Loucy (cell line): ENCODE measurements at regions not wholly inside any gene's neighbourhood (a gene's known extent, or its start where the extent isn't known, plus 50 kb on each side); places are given as distances from the start of the nearest gene placed in this dataset.

Experiments used
- H2AFZ ChIP-seq: fragments of 200-600 bp; sonication (generic); 2 replicates; pipeline ENCODE4 v1.6.0; 2016; ENCODE audit warnings: antibody characterized with exemption, mild to moderate bottlenecking, low read length, moderate library complexity
- H3F3A ChIP-seq: fragments of 200-600 bp; 2 replicates; pipeline ENCODE4 v1.6.0; 2016; ENCODE audit warnings: antibody characterized with exemption, low read depth, mild to moderate bottlenecking
- H3K27me3 ChIP-seq: fragments of 200-600 bp; sonication (generic); 2 replicates; pipeline ENCODE4 v1.6.1; 2014; ENCODE audit warnings: low read length, mild to moderate bottlenecking; ENCODE audit not compliant: insufficient read depth, poor library complexity, severe bottlenecking
- H3K36me3 ChIP-seq: fragments of 200-600 bp; sonication (generic); 2 replicates; pipeline ENCODE4 v1.6.1; 2016; ENCODE audit warnings: low read length; ENCODE audit not compliant: insufficient read depth
- H3K4me1 ChIP-seq: fragments of 200-600 bp; sonication (generic); 2 replicates; pipeline ENCODE4 v1.5.1; 2014; ENCODE audit warnings: low read length, mild to moderate bottlenecking; ENCODE audit not compliant: insufficient read depth, poor library complexity, severe bottlenecking
- H3K4me2 ChIP-seq: fragments of 200-600 bp; sonication (generic); 2 replicates; pipeline ENCODE4 v1.6.0; 2014; ENCODE audit warnings: antibody characterized with exemption, low read length, low read depth, mild to moderate bottlenecking; ENCODE audit not compliant: poor library complexity, severe bottlenecking
- H3K4me3 ChIP-seq: fragments of 200-600 bp; sonication (generic); 2 replicates; pipeline ENCODE4 v1.5.1; 2014; ENCODE audit warnings: low read length, mild to moderate bottlenecking, mixed read lengths; ENCODE audit not compliant: poor library complexity, severe bottlenecking
- H3K79me2 ChIP-seq: fragments of 200-600 bp; sonication (generic); 2 replicates; pipeline ENCODE4 v1.6.1; 2014; ENCODE audit warnings: low read length; ENCODE audit not compliant: insufficient read depth
- H3K9ac ChIP-seq: fragments of 200-600 bp; sonication (generic); 2 replicates; pipeline ENCODE4 v1.6.0; 2014; ENCODE audit warnings: mild to moderate bottlenecking, low read depth, low read length, moderate library complexity; ENCODE audit not compliant: poor library complexity, severe bottlenecking
- H3K9me2 ChIP-seq: fragments of 200-600 bp; sonication (generic); replicated peaks from 2 replicates; pipeline ENCODE4 v1.6.1; 2016; ENCODE audit warnings: low read depth, low read length, mixed read lengths
- H3K9me3 ChIP-seq: fragments of 200-600 bp; sonication (generic); 2 replicates; pipeline ENCODE4 v1.6.1; 2014; ENCODE audit warnings: mild to moderate bottlenecking, antibody characterized with exemption, low read length, low read depth; ENCODE audit not compliant: insufficient read depth
- H4K20me1 ChIP-seq: fragments of 200-600 bp; sonication (generic); 2 replicates; pipeline ENCODE4 v1.6.0; 2014; ENCODE audit warnings: antibody characterized with exemption, low read length, mild to moderate bottlenecking; ENCODE audit not compliant: insufficient read depth, poor library complexity, severe bottlenecking
- EZH2phosphoT487 ChIP-seq: fragments of 200-600 bp; IDR thresholded peaks from 2 replicates; pipeline ENCODE4 v1.6.1; 2018; ENCODE audit warnings: antibody characterized with exemption, mild to moderate bottlenecking, moderate library complexity, borderline replicate concordance
- TF ChIP-seq, protein P1 (sequence below): fragments of 200-600 bp; sonication (generic); conservative IDR thresholded peaks from 2 replicates; pipeline ENCODE4 v1.5.1; 2014; ENCODE audit warnings: mild to moderate bottlenecking, antibody characterized with exemption, low read length

DNA sequence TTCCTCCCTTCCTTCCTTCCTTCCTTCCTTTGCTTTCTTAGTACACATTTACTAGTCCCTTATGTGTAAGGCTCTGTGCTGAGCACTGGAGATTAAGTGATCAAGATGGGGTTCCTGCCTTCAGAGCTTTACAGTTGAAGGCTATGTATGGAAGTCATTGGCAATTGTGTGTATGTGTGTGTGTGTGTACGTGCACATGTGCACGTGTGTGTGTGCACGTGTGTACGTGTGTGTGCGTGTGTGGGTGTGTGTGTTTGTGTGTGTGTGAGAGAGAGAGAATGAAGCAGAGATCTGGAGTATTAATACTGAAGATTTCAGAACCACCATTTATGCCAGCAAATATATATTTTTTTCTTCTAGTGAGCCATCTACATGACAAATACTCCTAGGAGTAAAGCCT lies 184.9 kb upstream of the NFIB start:
- H3K9me2 ChIP-seq, result no peaks in the 10 kb centered on the region
- no peak overlapping the region for H2AFZ ChIP-seq
- no peak overlapping the region for H3K4me2 ChIP-seq
- TF ChIP-seq EZH2phosphoT487, result no peak
- TF ChIP-seq, protein P1, sequence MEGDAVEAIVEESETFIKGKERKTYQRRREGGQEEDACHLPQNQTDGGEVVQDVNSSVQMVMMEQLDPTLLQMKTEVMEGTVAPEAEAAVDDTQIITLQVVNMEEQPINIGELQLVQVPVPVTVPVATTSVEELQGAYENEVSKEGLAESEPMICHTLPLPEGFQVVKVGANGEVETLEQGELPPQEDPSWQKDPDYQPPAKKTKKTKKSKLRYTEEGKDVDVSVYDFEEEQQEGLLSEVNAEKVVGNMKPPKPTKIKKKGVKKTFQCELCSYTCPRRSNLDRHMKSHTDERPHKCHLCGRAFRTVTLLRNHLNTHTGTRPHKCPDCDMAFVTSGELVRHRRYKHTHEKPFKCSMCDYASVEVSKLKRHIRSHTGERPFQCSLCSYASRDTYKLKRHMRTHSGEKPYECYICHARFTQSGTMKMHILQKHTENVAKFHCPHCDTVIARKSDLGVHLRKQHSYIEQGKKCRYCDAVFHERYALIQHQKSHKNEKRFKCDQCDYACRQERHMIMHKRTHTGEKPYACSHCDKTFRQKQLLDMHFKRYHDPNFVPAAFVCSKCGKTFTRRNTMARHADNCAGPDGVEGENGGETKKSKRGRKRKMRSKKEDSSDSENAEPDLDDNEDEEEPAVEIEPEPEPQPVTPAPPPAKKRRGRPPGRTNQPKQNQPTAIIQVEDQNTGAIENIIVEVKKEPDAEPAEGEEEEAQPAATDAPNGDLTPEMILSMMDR, result no peak
- no peaks in the 10 kb centered on the region for H3F3A ChIP-seq
- no peaks in the 10 kb centered on the region for H3K27me3 ChIP-seq
- H3K4me1 ChIP-seq, result no peaks in the 10 kb centered on the region
- no peaks in the 10 kb centered on the region for H3K36me3 ChIP-seq
- no peak overlapping the region for H3K4me3 ChIP-seq
- H3K79me2 ChIP-seq, result no peaks in the 10 kb centered on the region
- no peak overlapping the region for H3K9ac ChIP-seq
- H4K20me1 ChIP-seq, result no peaks in the 10 kb centered on the region
- no peaks in the 10 kb centered on the region for H3K9me3 ChIP-seq

DNA sequence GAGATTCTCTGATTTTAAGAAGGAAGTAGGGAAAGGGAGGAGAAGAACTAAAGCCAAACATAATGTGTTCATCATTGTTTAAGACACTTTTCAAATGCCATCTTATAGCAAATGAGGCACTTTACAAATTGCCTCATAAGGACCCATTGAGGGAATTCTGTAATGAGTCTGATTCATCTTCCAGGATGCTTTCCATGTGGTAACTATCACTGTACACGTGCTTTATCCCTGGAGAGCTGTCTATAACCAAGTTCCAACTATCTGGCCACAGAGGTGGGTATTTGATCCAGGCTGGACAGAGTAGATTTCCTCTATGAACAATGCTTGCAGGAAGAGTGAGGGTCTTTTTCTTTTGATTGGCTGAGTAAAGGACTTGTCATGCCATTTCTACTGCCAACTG lies 183.5 kb upstream of the NFIB start:
- Histone ChIP-seq H4K20me1 (no peaks in the 10 kb centered on the region), H3K27me3 (no peaks in the 10 kb centered on the region), H3K9me3 (no peaks in the 10 kb centered on the region), H3K79me2 (no peaks in the 10 kb centered on the region), H3K36me3 (no peaks in the 10 kb centered on the region), H3K4me3 (no peak overlapping the region), H3K9me2 (no peaks in the 10 kb centered on the region), H3K4me2 (no peak overlapping the region), H3K9ac (no peak overlapping the region), H2AFZ (no peak overlapping the region), H3K4me1 (no peaks in the 10 kb centered on the region), H3F3A (no peaks in the 10 kb centered on the region)
- TF ChIP-seq, protein P1, result no peak
- no peak for TF ChIP-seq EZH2phosphoT487

GRCh38 chr9:14488421-14489190 lies 174.7 kb upstream of the NFIB start:
- no peaks in the 10 kb centered on the region for H3K4me1 ChIP-seq
- H3K9ac ChIP-seq, result no peak overlapping the region
- no peaks in the 10 kb centered on the region for H3K9me3 ChIP-seq
- no peaks in the 10 kb centered on the region for H3K27me3 ChIP-seq
- H4K20me1 ChIP-seq, result no peaks in the 10 kb centered on the region
- H3K4me2 ChIP-seq, result no peak overlapping the region
- no peaks in the 10 kb centered on the region for H3K9me2 ChIP-seq
- no peaks in the 10 kb centered on the region for H3K79me2 ChIP-seq
- no peaks in the 10 kb centered on the region for H3F3A ChIP-seq
- no peak overlapping the region for H3K4me3 ChIP-seq
- no peak overlapping the region for H2AFZ ChIP-seq
- no peaks in the 10 kb centered on the region for H3K36me3 ChIP-seq
- TF ChIP-seq, protein P1, result no peak
- TF ChIP-seq EZH2phosphoT487, result no peak
